Effector memory CD4-positive, alpha-beta T cell (primary cell): ENCODE measurements at regions not wholly inside any gene's neighbourhood (a gene's known extent, or its start where the extent isn't known, plus 50 kb on each side); places are given as distances from the start of the nearest gene placed in this dataset.
"Not testable (repeated sequence)": the region's sequence is repeated elsewhere in the genome, so short reads cannot be mapped to it uniquely, and the experiment has no call there.

Source experiments
- DNase-seq, 3 donors: peaks; one replicate each; pipeline ENCODE4 v3.0.0-alpha.2; 2020
- H3K27ac ChIP-seq: 2 replicates; pipeline ENCODE4 v1.7.0; 2013; ENCODE audit warnings: mild to moderate bottlenecking, low read length, moderate library complexity; ENCODE audit not compliant: insufficient read depth, poor library complexity, severe bottlenecking
- H3K27me3 ChIP-seq: replicated peaks from 2 replicates; pipeline ENCODE4 v1.7.0; 2013; ENCODE audit warnings: mild to moderate bottlenecking, low read length; ENCODE audit not compliant: insufficient read depth, control insufficient read depth, poor library complexity, severe bottlenecking
- H3K36me3 ChIP-seq: 2 replicates; pipeline ENCODE4 v1.7.0; 2013; ENCODE audit warnings: mild to moderate bottlenecking, low read length, moderate library complexity; ENCODE audit not compliant: control insufficient read depth, insufficient read depth
- H3K4me1 ChIP-seq: 2 replicates; pipeline ENCODE4 v1.7.0; 2013; ENCODE audit warnings: low read length, mild to moderate bottlenecking; ENCODE audit not compliant: control insufficient read depth, insufficient read depth, poor library complexity, severe bottlenecking
- H3K4me3 ChIP-seq: 2 replicates; pipeline ENCODE4 v1.7.0; 2013; ENCODE audit warnings: low read length, low read depth, mild to moderate bottlenecking; ENCODE audit not compliant: insufficient read depth, poor library complexity, severe bottlenecking
- H3K9me3 ChIP-seq: 2 replicates; pipeline ENCODE4 v1.7.0; 2013; ENCODE audit warnings: mild to moderate bottlenecking, low read length, moderate library complexity; ENCODE audit not compliant: control insufficient read depth

GRCh38 chr7:9507290-9507689 is 1073.9 kb downstream of the NXPH1 start:
- Histone ChIP-seq H3K9me3 (no peaks in the 10 kb centered on the region), H3K27ac (no peak overlapping the region), H3K27me3 (no peaks in the 10 kb centered on the region), H3K4me1 (no peaks in the 10 kb centered on the region), H3K4me3 (no peak overlapping the region), H3K36me3 (no peaks in the 10 kb centered on the region)
- no peak for DNase-seq

GRCh38 chr7:9516662-9517061 is 1083.3 kb downstream of the NXPH1 start:
- Histone ChIP-seq H3K4me3 (no peak overlapping the region), H3K36me3 (no peaks in the 10 kb centered on the region)
- DNase-seq: no peak

GRCh38 chr7:9523579-9523978 is 1090.2 kb downstream of the NXPH1 start:
- no peak overlapping the region for H3K27ac ChIP-seq
- no peaks in the 10 kb centered on the region for H3K27me3 ChIP-seq
- H3K9me3 ChIP-seq: no peaks in the 10 kb centered on the region
- no peak overlapping the region for H3K4me3 ChIP-seq
- no peak for DNase-seq
- H3K4me1 ChIP-seq: no peaks in the 10 kb centered on the region
- H3K36me3 ChIP-seq: no peaks in the 10 kb centered on the region

More at GRCh38 chr7:9516662-9517061, 1083.3 kb downstream of the NXPH1 start:
- no peaks in the 10 kb centered on the region for H3K27me3 ChIP-seq
- no peak overlapping the region for H3K27ac ChIP-seq
- H3K9me3 ChIP-seq: no peaks in the 10 kb centered on the region
- H3K4me1 ChIP-seq: no peaks in the 10 kb centered on the region

- H3K36me3 ChIP-seq, DNase-seq, H3K4me1 ChIP-seq, H3K4me3 ChIP-seq, H3K9me3 ChIP-seq, H3K27me3 ChIP-seq, H3K27ac ChIP-seq: not testable (repeated sequence)
Observed at GRCh38 chr7:9552431-9552830, 1119.0 kb downstream of the NXPH1 start.

- no peak for DNase-seq
- Histone ChIP-seq H3K27me3 (no peaks in the 10 kb centered on the region), H3K27ac (no peak overlapping the region), H3K36me3 (no peaks in the 10 kb centered on the region), H3K9me3 (no peaks in the 10 kb centered on the region), H3K4me3 (no peak overlapping the region), H3K4me1 (no peaks in the 10 kb centered on the region)
Observed at GRCh38 chr7:9557853-9558252, 1124.4 kb downstream of the NXPH1 start.

- H3K9me3 ChIP-seq: no peaks in the 10 kb centered on the region
- DNase-seq: no peak
- no peaks in the 10 kb centered on the region for H3K27me3 ChIP-seq
- H3K4me1 ChIP-seq: no peaks in the 10 kb centered on the region
- H3K27ac ChIP-seq: no peak overlapping the region
- no peaks in the 10 kb centered on the region for H3K36me3 ChIP-seq
- no peak overlapping the region for H3K4me3 ChIP-seq
Observed at GRCh38 chr7:9575716-9576115, 1142.3 kb downstream of the NXPH1 start.

- Histone ChIP-seq H3K4me3 (no peak overlapping the region), H3K4me1 (no peaks in the 10 kb centered on the region), H3K27me3 (no peaks in the 10 kb centered on the region), H3K27ac (no peak overlapping the region), H3K36me3 (no peaks in the 10 kb centered on the region), H3K9me3 (no peaks in the 10 kb centered on the region)
- no peak for DNase-seq
Observed at GRCh38 chr7:9582824-9583223, 1149.4 kb downstream of the NXPH1 start.

- no peak for DNase-seq
- Histone ChIP-seq H3K27ac (no peak overlapping the region), H3K4me1 (no peaks in the 10 kb centered on the region), H3K9me3 (no peaks in the 10 kb centered on the region), H3K36me3 (no peaks in the 10 kb centered on the region), H3K4me3 (no peak overlapping the region), H3K27me3 (no peaks in the 10 kb centered on the region)
Observed at GRCh38 chr7:9598411-9598810, 1165.0 kb downstream of the NXPH1 start.

- H3K27ac ChIP-seq: no peak overlapping the region
- no peak for DNase-seq
- no peaks in the 10 kb centered on the region for H3K36me3 ChIP-seq
- H3K9me3 ChIP-seq: no peaks in the 10 kb centered on the region
- no peaks in the 10 kb centered on the region for H3K4me1 ChIP-seq
- H3K4me3 ChIP-seq: no peak overlapping the region
- no peaks in the 10 kb centered on the region for H3K27me3 ChIP-seq
Observed at GRCh38 chr7:9600974-9601373, 1167.6 kb downstream of the NXPH1 start.

GRCh38 chr7:9603291-9603690 is 1169.9 kb downstream of the NXPH1 start:
- no peaks in the 10 kb centered on the region for H3K4me1 ChIP-seq
- H3K9me3 ChIP-seq: no peaks in the 10 kb centered on the region
- no peak overlapping the region for H3K27ac ChIP-seq
- DNase-seq: no peak
- no peak overlapping the region for H3K4me3 ChIP-seq
- no peaks in the 10 kb centered on the region for H3K36me3 ChIP-seq
- no peaks in the 10 kb centered on the region for H3K27me3 ChIP-seq

- Histone ChIP-seq H3K27me3 (no peaks in the 10 kb centered on the region), H3K9me3 (no peaks in the 10 kb centered on the region), H3K27ac (no peak overlapping the region), H3K4me3 (no peak overlapping the region), H3K4me1 (no peaks in the 10 kb centered on the region), H3K36me3 (no peaks in the 10 kb centered on the region)
- DNase-seq: no peak
Observed at GRCh38 chr7:9608560-9608959, 1175.2 kb downstream of the NXPH1 start.
